Activated CD4-positive, alpha-beta T cell treated with anti-CD3 and anti-CD28 coated beads for 36 hours (primary cell): ENCODE measurements at regions not wholly inside any gene's neighbourhood (a gene's known extent, or its start where the extent isn't known, plus 50 kb on each side); places are given as distances from the start of the nearest gene placed in this dataset.

ENCODE experiments used
- ATAC-seq: fragments of 200-7000 bp; cut with Tn5 transposase; one replicate; pipeline ENCODE4 v1.10.0; 2021; ENCODE audit warnings: mild to moderate bottlenecking, moderate library complexity
- CTCF ChIA-PET: fragments of 350-600 bp; sonication (Branson Sonifier 250); formaldehyde crosslinking; loops from one replicate; lab custom pipeline; 2021; ENCODE audit warnings: antibody characterized with exemption; lab: Charles Lee
- POLR2A ChIA-PET: fragments of 350-600 bp; sonication (Branson Sonifier 250); formaldehyde crosslinking; loops from one replicate; lab custom pipeline; 2021; ENCODE audit warnings: antibody characterized with exemption, inconsistent platforms; lab: Charles Lee
- DNase-seq: peaks from one replicate; pipeline ENCODE4 v3.0.0-alpha.2; 2020
- H3K27ac Mint-ChIP-seq: one replicate; pipeline ENCODE4 v1.8.0; 2021; ENCODE audit warnings: mixed read lengths
- H3K27me3 Mint-ChIP-seq: one replicate; pipeline ENCODE4 v1.8.0; 2021; ENCODE audit warnings: mixed read lengths
- H3K36me3 Mint-ChIP-seq: one replicate; pipeline ENCODE4 v1.8.0; 2021; ENCODE audit warnings: low read depth, mixed read lengths
- H3K4me1 Mint-ChIP-seq: one replicate; pipeline ENCODE4 v1.8.0; 2021; ENCODE audit warnings: mixed read lengths
- H3K4me3 Mint-ChIP-seq: one replicate; pipeline ENCODE4 v1.8.0; 2021; ENCODE audit warnings: mild to moderate bottlenecking, moderate library complexity, mixed read lengths
- H3K9me3 Mint-ChIP-seq: one replicate; pipeline ENCODE4 v1.8.0; 2021; ENCODE audit warnings: low read depth, mixed read lengths
- intact Hi-C, 2 experiments: fragments of 100-400 bp; cut with DNase I in 1 of 2; cut with micrococcal nuclease in 1 of 2; formaldehyde crosslinking; loops; one replicate each; pipeline versions ENCODE4 v1.14.2 to v1.15.1; 2022 to 2024; cut with DNase I, micrococcal nuclease

DNA sequence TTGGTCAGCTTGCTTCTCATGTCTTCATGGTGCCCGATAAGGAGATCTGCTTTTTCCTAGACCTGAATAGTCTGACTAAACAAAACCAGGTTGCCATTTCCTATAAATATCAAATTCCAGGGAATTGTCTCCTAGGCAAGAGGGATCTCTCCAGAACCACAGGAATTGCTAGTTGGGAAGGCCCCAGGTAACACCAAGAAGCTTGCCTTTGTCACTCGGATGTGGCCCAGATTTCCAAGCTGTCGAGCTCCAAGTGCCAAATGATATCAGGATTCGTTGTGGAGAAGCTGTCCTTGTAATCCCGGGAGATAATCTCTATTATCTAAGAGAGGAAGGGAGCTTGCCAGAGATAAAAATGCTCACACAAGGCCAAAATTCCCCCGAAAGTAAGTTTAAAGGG, 1288.5 kb upstream of the AUTS2 start:
- H3K4me1 Mint-ChIP-seq = no peaks in the 10 kb centered on the region
- no peaks in the 10 kb centered on the region for H3K36me3 Mint-ChIP-seq
- intact Hi-C loops = no loop called here
- H3K27me3 Mint-ChIP-seq = no peaks in the 10 kb centered on the region
- H3K9me3 Mint-ChIP-seq = peaks cover 10% of the 10 kb centered on the region
- no peak overlapping the region for H3K27ac Mint-ChIP-seq
- ChIA-PET CTCF (interaction anchor here (0.8 kb wide), 1 partner anchor 34 kb away, joined by 3 read pairs; no protein-coding TSS in a partner anchor), POLR2A (no interaction called here)
- ATAC-seq (no peak), DNase-seq (no peak)
- no peak overlapping the region for H3K4me3 Mint-ChIP-seq

DNA sequence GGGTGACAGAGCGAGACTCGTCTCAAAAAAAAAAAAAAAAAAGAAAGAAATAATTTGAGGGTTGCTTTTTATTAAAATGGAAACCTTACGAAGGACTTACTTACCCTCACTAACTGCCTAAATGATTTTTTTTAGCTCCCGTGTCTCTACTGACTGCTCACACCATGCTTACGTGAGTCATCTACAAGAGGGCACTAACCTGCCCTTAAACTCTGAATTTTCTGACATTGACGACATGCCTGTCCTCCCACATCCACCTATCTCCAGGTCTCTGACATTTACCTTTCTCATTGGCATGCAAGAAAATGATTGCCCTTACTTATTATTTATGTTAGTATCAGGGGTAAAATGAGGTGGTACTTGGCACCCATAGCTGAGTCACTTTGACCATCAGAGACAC, 1286.3 kb upstream of the AUTS2 start:
- Mint-ChIP-seq H3K27ac (no peak overlapping the region), H3K4me3 (no peak overlapping the region), H3K27me3 (no peaks in the 10 kb centered on the region), H3K36me3 (no peaks in the 10 kb centered on the region), H3K9me3 (peaks cover 11% of the 10 kb centered on the region), H3K4me1 (no peaks in the 10 kb centered on the region)
- CTCF ChIA-PET = interaction anchor here (0.7 kb wide), 1 partner anchor 18 kb away, joined by 4 read pairs; no protein-coding TSS in a partner anchor
- ATAC-seq = no peak
- no peak for DNase-seq
- POLR2A ChIA-PET = no interaction called here
- intact Hi-C loops = no loop called here

- intact Hi-C loops = no loop called here
- no peak overlapping the region for H3K4me3 Mint-ChIP-seq
- CTCF ChIA-PET = no interaction called here
- peaks cover 10% of the 10 kb centered on the region for H3K9me3 Mint-ChIP-seq
- DNase-seq (no peak), ATAC-seq (no peak)
- H3K27ac Mint-ChIP-seq = no peak overlapping the region
- no peaks in the 10 kb centered on the region for H3K36me3 Mint-ChIP-seq
- H3K27me3 Mint-ChIP-seq = no peaks in the 10 kb centered on the region
- POLR2A ChIA-PET = no interaction called here
- H3K4me1 Mint-ChIP-seq = no peaks in the 10 kb centered on the region
These were observed 1284.5 kb upstream of the AUTS2 start for GRCh38 chr7:68313806-68314205.

- CTCF ChIA-PET = no interaction called here
- intact Hi-C loops = no loop called here
- Mint-ChIP-seq H3K9me3 (peaks cover 10% of the 10 kb centered on the region), H3K4me3 (no peak overlapping the region), H3K36me3 (no peaks in the 10 kb centered on the region), H3K27me3 (no peaks in the 10 kb centered on the region), H3K4me1 (no peaks in the 10 kb centered on the region), H3K27ac (no peak overlapping the region)
- no peak for ATAC-seq
- POLR2A ChIA-PET = no interaction called here
- no peak for DNase-seq
These were observed 1284.1 kb upstream of the AUTS2 start for GRCh38 chr7:68314208-68314607.

DNA sequence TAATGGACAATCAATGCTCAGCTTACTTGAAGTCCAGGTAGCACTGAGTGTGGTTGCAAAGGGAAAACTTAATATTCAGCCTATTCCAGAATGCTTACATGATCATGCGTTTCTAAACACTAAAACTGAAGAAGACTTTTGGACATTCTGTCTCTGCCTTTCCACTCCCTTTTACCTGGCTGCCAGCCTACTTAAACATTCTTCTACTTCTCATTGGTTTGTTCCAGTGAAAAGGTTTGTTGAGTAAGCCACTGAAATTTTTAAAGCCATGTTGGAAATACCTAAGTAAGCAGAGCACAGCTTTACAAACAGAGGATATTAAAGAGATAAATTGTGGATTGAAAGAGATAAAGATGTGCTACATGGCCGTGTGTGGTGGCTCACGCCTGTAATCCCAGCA, 1280.8 kb upstream of the AUTS2 start:
- Mint-ChIP-seq H3K9me3 (peaks cover 11% of the 10 kb centered on the region), H3K4me3 (no peak overlapping the region), H3K27me3 (no peaks in the 10 kb centered on the region), H3K4me1 (no peaks in the 10 kb centered on the region), H3K27ac (no peak overlapping the region), H3K36me3 (no peaks in the 10 kb centered on the region)
- no peak for DNase-seq
- CTCF ChIA-PET = no interaction called here
- no peak for ATAC-seq
- POLR2A ChIA-PET = no interaction called here
- intact Hi-C loops = no loop called here

- Mint-ChIP-seq H3K4me3 (no peak overlapping the region), H3K27ac (no peak overlapping the region), H3K36me3 (no peaks in the 10 kb centered on the region), H3K4me1 (no peaks in the 10 kb centered on the region), H3K9me3 (peaks cover 7% of the 10 kb centered on the region), H3K27me3 (no peaks in the 10 kb centered on the region)
- POLR2A ChIA-PET = no interaction called here
- CTCF ChIA-PET = no interaction called here
- DNase-seq (no peak), ATAC-seq (no peak)
- intact Hi-C loops = no loop called here
These were observed 1279.2 kb upstream of the AUTS2 start for GRCh38 chr7:68319061-68319460.

- H3K27ac Mint-ChIP-seq = no peak overlapping the region
These were observed 1277.1 kb upstream of the AUTS2 start for GRCh38 chr7:68321076-68321639.

DNA sequence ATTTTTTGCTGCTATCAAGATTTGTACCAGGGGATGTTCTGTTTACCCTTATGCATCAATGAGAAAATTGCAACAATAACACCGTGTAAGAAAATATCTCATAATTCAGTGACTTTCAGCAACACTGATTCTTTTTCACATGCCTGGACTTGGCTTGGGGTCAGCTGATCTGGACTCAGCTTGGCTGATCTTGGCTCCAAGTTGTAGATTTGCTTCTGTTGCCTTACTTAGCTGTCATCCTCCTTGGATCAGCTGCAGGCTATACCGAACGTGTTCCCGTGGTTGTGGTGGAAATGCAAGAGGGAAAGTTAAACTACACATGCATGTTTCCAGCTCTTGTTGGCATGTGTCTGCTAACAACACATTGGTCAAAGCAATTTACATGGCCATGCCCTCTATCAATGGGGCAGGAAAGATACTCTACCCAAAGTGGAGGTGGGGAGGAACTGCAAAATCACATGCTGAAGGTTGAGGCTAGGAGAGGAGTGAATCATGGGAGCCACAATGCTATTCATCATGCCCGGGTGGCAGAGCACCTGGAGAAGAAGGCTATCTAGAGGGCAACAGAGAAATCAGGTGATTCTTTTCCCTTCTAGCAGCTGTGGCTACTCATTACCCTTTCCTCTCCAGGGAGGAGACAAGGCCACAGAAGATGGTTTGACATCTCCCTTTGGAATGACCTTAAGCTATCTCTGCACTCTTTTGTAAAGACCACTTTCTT, 1276.3 kb upstream of the AUTS2 start:
- Mint-ChIP-seq H3K27ac (no peak overlapping the region), H3K27me3 (no peaks in the 10 kb centered on the region), H3K4me1 (no peaks in the 10 kb centered on the region), H3K36me3 (no peaks in the 10 kb centered on the region), H3K9me3 (peaks cover 12% of the 10 kb centered on the region), H3K4me3 (no peak overlapping the region)
- ATAC-seq (no peak), DNase-seq (no peak)
- intact Hi-C loops = no loop called here
- CTCF ChIA-PET = interaction anchor here (0.6 kb wide), 1 partner anchor 33 kb away, joined by 3 read pairs; no protein-coding TSS in a partner anchor
- POLR2A ChIA-PET = no interaction called here

More at GRCh38 chr7:68321076-68321639, 1277.1 kb upstream of the AUTS2 start:
- ChIA-PET POLR2A (no interaction called here), CTCF (interaction anchor here (0.6 kb wide), 1 partner anchor 34 kb away, joined by 3 read pairs; no protein-coding TSS in a partner anchor)
- intact Hi-C loops = no loop called here
- ATAC-seq (no peak), DNase-seq (no peak)
- Mint-ChIP-seq H3K36me3 (no peaks in the 10 kb centered on the region), H3K4me3 (no peak overlapping the region), H3K9me3 (peaks cover 7% of the 10 kb centered on the region), H3K4me1 (no peaks in the 10 kb centered on the region), H3K27me3 (no peaks in the 10 kb centered on the region)

- CTCF ChIA-PET = no interaction called here
- POLR2A ChIA-PET = no interaction called here
- ATAC-seq (no peak), DNase-seq (no peak)
- Mint-ChIP-seq H3K36me3 (no peaks in the 10 kb centered on the region), H3K4me3 (no peak overlapping the region), H3K27me3 (no peaks in the 10 kb centered on the region), H3K9me3 (peaks cover 15% of the 10 kb centered on the region), H3K4me1 (no peaks in the 10 kb centered on the region), H3K27ac (no peak overlapping the region)
- intact Hi-C loops = no loop called here
These were observed 1273.7 kb upstream of the AUTS2 start for GRCh38 chr7:68324621-68325020.

DNA sequence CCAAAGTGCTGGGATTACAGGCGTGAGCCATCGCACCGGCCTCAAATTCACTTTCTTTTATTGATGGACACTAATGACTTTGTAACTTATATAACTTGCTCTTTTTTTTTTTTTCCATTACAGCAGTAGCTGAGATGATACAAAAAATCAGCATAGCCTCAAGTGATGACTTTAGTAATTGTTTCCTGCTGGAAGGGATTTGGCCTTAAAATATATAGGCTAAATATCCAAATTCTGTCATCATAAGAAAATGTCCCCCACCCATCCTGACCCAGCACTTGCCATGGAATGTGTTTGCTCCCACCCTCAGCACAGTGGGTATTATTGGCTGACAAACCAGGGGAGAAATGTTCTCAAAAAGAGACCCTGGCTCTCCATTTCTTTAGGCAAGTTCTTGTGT, 1264.1 kb upstream of the AUTS2 start:
- Mint-ChIP-seq H3K27me3 (no peaks in the 10 kb centered on the region), H3K4me3 (no peak overlapping the region), H3K4me1 (no peaks in the 10 kb centered on the region), H3K36me3 (no peaks in the 10 kb centered on the region), H3K9me3 (peaks cover 25% of the 10 kb centered on the region), H3K27ac (no peak overlapping the region)
- ChIA-PET CTCF (no interaction called here), POLR2A (no interaction called here)
- DNase-seq (no peak), ATAC-seq (no peak)
- intact Hi-C loops = no loop called here

DNA sequence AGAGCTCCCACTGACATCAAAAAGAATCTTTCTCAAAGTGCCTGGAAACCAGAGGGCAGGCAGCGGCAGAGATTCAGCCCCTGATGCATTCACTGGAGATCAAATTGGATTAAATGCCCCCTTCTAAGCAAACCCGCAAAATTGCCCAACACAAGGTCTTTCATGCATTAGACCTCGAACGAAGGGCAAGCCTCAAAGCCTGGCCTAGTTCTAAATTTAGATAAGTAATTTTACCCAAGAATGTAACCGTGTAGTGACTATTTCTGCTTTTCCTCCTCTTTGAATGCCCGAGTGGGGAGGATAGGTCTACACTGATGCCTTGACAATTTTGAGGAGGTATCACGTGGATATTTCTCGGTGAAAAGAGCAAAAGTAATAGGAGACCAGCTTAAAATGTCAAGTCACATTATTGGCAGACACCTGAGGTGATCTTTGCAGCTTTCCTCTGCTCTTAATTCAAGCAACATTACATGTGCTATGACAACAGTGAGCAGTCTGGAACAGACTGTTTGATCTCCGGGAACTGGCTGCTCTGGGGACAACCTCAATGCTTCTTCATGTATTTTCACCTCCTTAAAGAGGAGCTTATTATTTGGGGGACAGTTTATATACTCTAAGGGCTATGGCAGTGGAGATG, 1263.5 kb upstream of the AUTS2 start:
- Mint-ChIP-seq H3K27me3 (no peaks in the 10 kb centered on the region), H3K9me3 (peaks cover 30% of the 10 kb centered on the region), H3K4me1 (no peaks in the 10 kb centered on the region), H3K36me3 (no peaks in the 10 kb centered on the region), H3K27ac (no peak overlapping the region), H3K4me3 (no peak overlapping the region)
- ATAC-seq (no peak), DNase-seq (no peak)
- ChIA-PET CTCF (no interaction called here), POLR2A (no interaction called here)
- intact Hi-C loops = no loop called here

DNA sequence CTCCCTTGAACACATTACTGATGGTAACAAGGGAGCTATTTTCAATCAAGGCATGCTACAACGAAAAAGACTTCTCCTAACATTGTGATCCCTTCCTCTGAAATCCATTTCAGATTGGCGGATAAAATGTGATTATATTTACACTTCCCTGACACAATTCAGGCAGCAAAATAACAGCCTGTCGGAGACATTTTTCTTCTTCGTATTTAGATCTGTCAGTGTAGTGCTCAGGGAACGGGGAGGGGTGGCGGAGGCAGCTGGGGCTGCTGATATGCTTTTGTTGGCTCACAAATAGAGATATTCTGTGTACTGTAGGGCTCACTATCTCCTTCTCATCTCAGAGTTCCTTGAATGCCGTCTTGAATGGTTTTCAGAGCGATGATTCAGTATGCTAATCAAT, 1261.7 kb upstream of the AUTS2 start:
- DNase-seq (no peak), ATAC-seq (no peak)
- H3K4me3 Mint-ChIP-seq = no peak overlapping the region
- H3K27me3 Mint-ChIP-seq = no peaks in the 10 kb centered on the region
- intact Hi-C loops = no loop called here
- H3K9me3 Mint-ChIP-seq = peaks cover 30% of the 10 kb centered on the region
- H3K36me3 Mint-ChIP-seq = no peaks in the 10 kb centered on the region
- no peak overlapping the region for H3K27ac Mint-ChIP-seq
- POLR2A ChIA-PET = no interaction called here
- CTCF ChIA-PET = no interaction called here
- no peaks in the 10 kb centered on the region for H3K4me1 Mint-ChIP-seq
